GM18511 (cell line): ENCODE measurements at regions not wholly inside any gene's neighbourhood (a gene's known extent, or its start where the extent isn't known, plus 50 kb on each side); places are given as distances from the start of the nearest gene placed in this dataset.

Experiments used
- ATAC-seq: cut with Tn5 transposase; IDR thresholded peaks from one replicate; pipeline ENCODE4 v1.9.1; 2021; ENCODE audit warnings: mild to moderate bottlenecking, moderate library complexity; ENCODE audit not compliant: unreplicated experiment

GRCh38 chr9:88657893-88658292 lies 122.9 kb downstream of the NXNL2 start:
- ATAC-seq, result no peak

GRCh38 chr9:88658311-88658822 lies 123.4 kb downstream of the NXNL2 start:
- no peak for ATAC-seq

- no peak for ATAC-seq
Measured at GRCh38 chr9:88659126-88659525, 124.1 kb downstream of the NXNL2 start.

- no peak for ATAC-seq
Measured at GRCh38 chr9:88660611-88661010, 125.6 kb downstream of the NXNL2 start.

- no peak for ATAC-seq
Measured at GRCh38 chr9:88661759-88662158, 126.8 kb downstream of the NXNL2 start.

GRCh38 chr9:88663771-88664419 lies 128.9 kb downstream of the NXNL2 start:
- no peak for ATAC-seq

DNA sequence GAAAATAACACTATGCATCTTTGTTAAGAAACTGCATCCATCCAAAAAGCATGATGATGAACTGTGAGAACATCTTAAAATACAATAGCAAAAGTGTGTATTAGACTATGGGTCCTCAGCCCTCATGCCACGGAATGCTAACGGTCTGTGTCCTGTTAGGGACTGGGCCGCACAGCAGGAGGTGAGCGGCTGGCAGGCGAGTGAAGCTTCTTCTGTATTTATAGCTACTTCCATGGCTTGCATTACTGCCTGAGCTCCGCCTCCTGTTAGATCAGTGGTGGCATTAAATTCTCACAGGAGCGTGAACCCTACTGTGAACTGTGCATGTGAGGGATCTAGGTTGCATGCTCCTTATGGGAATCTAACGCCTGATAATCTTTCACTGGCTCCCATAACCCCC lies 129.8 kb downstream of the NXNL2 start:
- ATAC-seq, result no peak

- no peak for ATAC-seq
Measured at GRCh38 chr9:88672874-88673689, 138.1 kb downstream of the NXNL2 start.

- ATAC-seq, result no peak
Measured at GRCh38 chr9:88673886-88674285, 138.9 kb downstream of the NXNL2 start.

GRCh38 chr9:88676644-88677043 lies 141.7 kb downstream of the NXNL2 start:
- no peak for ATAC-seq

DNA sequence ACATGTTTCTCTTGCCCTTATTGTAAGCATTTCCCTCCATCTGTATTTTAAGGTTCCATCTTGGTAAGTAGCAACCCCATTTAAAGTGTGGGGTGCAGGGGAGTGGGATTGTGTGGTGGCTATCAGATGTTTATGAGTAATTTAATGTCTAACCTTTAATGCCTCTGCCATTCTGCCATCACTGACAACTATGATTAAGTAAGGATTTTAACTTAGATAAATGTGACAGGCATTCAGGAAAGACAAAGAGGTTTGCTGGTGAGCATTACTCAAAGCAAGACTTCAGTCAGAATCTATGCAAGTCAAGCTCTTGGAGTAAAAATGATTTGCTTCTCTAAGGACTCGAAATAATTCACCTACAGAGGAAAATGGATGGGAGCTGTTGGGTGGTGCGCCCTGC lies 143.0 kb downstream of the NXNL2 start:
- ATAC-seq, result no peak

- no peak for ATAC-seq
Measured at GRCh38 chr9:88678431-88678830, 143.5 kb downstream of the NXNL2 start.

GRCh38 chr9:88680041-88680440 lies 145.1 kb downstream of the NXNL2 start:
- ATAC-seq, result no peak

GRCh38 chr9:88680505-88681160 lies 145.7 kb downstream of the NXNL2 start:
- ATAC-seq, result no peak

- ATAC-seq, result no peak
Measured at GRCh38 chr9:88681434-88681833, 146.5 kb downstream of the NXNL2 start.

- no peak for ATAC-seq
Measured at GRCh38 chr9:88682431-88682831, 147.5 kb downstream of the NXNL2 start.

- no peak for ATAC-seq
Measured at GRCh38 chr9:88684046-88684445, 149.1 kb downstream of the NXNL2 start.

DNA sequence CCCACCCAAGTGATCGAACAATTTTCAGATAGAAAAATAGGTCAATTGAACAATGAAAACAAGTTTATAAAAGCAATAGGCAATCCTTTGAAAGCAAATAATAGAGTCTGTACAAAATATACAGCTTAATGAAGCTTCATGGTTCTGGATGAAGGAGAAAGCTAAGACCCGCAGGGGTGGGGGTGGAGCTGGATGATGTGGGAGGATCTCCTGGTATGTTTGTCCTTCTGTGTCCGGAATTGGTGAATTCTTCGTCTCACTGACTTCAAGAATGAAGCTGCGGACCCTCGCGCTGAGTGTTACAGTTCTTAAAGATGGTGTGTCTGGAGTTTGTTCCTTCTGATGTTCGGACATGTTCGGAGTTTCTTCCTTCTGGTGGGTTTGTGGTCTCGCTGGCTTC lies 149.9 kb downstream of the NXNL2 start:
- no peak for ATAC-seq

DNA sequence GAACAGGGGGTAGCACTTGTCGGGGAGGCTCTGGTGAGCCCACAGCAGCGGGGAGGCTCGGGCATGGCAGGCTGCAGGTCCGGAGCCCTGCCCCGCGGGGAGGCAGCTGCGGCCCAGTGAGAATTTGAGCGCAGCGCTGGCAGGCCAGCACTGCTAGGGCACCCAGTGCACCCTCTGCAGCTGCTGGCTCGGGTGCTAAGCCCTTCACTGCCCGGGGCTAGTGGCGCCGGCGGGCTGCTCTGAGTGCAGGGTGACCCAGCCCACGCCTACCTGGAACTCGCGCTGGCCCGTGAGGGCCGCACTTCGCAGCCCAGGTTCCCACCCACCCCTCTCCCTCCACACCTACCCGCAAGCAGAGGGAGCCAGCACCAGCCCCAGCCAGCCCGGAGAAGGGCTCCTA lies 151.0 kb downstream of the NXNL2 start:
- no peak for ATAC-seq

- no peak for ATAC-seq
Measured at GRCh38 chr9:88689509-88690298, 154.7 kb downstream of the NXNL2 start.

DNA sequence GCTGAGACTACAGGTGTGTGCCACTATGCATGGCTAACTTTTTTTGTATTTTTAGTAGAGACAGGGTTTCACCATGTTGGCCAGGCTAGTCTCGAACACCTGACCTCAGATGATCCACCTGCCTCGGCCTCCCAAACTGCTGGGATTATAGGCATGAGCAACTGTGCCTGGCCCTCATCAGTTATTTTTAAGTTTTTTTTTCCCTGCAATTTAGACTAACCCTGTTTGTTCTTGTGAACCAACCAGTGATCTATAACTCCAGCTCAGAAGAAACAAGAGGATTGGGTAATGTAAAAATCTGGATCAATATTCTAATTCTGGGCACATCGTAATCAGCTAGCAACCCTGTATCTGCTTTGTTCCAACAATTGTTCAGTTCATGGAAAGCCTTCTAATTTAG lies 155.7 kb downstream of the NXNL2 start:
- ATAC-seq, result no peak
